Neuronal stem cell (in vitro differentiated cells): ENCODE measurements at regions not wholly inside any gene's neighbourhood (a gene's known extent, or its start where the extent isn't known, plus 50 kb on each side); places are given as distances from the start of the nearest gene placed in this dataset.

Source experiments
- DNase-seq: peaks from one replicate; pipeline ENCODE4 v3.0.0-alpha.2; 2013; ENCODE audit warnings: low spot score
- H2AFZ ChIP-seq: one replicate; pipeline ENCODE4 v1.6.1; 2013; ENCODE audit warnings: mild to moderate bottlenecking, low read length, inconsistent platforms
- H2AK5ac ChIP-seq: 2 replicates; pipeline ENCODE4 v1.6.1; 2013; ENCODE audit warnings: low read depth, mild to moderate bottlenecking, inconsistent platforms, low read length, moderate library complexity, mixed read lengths
- H2BK120ac ChIP-seq: 2 replicates; pipeline ENCODE4 v1.6.1; 2013; ENCODE audit warnings: low read depth, mild to moderate bottlenecking, inconsistent platforms, low read length, moderate library complexity, mixed read lengths
- H2BK12ac ChIP-seq: one replicate; pipeline ENCODE4 v1.6.1; 2013; ENCODE audit warnings: low read length, inconsistent platforms
- H2BK15ac ChIP-seq: 2 replicates; pipeline ENCODE4 v1.6.1; 2013; ENCODE audit warnings: mild to moderate bottlenecking, low read length, inconsistent platforms, mixed read lengths
- H2BK5ac ChIP-seq: one replicate; pipeline ENCODE4 v1.6.1; 2013; ENCODE audit warnings: inconsistent platforms, mild to moderate bottlenecking, low read length, moderate library complexity
- H3K14ac ChIP-seq: one replicate; pipeline ENCODE4 v1.6.1; 2013; ENCODE audit warnings: low read length, inconsistent platforms
- H3K18ac ChIP-seq: 2 replicates; pipeline ENCODE4 v1.6.1; 2013; ENCODE audit warnings: low read length, inconsistent platforms
- H3K23ac ChIP-seq: 2 replicates; pipeline ENCODE4 v1.6.1; 2013; ENCODE audit warnings: low read depth, mild to moderate bottlenecking, mixed read lengths, low read length, inconsistent platforms; ENCODE audit not compliant: poor library complexity
- H3K27ac ChIP-seq: replicated peaks from 3 replicates; pipeline ENCODE4 v1.5.1; 2013; ENCODE audit warnings: low read length, inconsistent platforms
- H3K27me3 ChIP-seq, 3 experiments: 2 replicates each; pipeline ENCODE4 v1.6.1; 2013; ENCODE audit warnings: low read length in 3 of 3, mild to moderate bottlenecking in 2 of 3, inconsistent platforms in 1 of 3, low read depth in 1 of 3, mixed read lengths in 1 of 3, moderate library complexity in 1 of 3; ENCODE audit not compliant: control insufficient read depth in 3 of 3, insufficient read depth in 3 of 3
- H3K36me3 ChIP-seq, 2 donors: replicated peaks in 1 of 2; 2 replicates each; pipeline ENCODE4 v1.6.1; 2013; ENCODE audit warnings: low read length in 2 of 2; ENCODE audit not compliant: control insufficient read depth in 2 of 2, insufficient read depth in 2 of 2
- H3K4ac ChIP-seq: 2 replicates; pipeline ENCODE4 v1.6.1; 2013; ENCODE audit warnings: inconsistent platforms, mild to moderate bottlenecking, low read length, moderate library complexity
- H3K4me1 ChIP-seq, 2 donors: 1 replicate in 1 of 2; 2 replicates in 1 of 2; pipeline ENCODE4 v1.6.1; 2013; ENCODE audit warnings: low read length in 2 of 2, low read depth in 1 of 2; ENCODE audit not compliant: control insufficient read depth in 2 of 2, insufficient read depth in 1 of 2
- H3K4me2 ChIP-seq: one replicate; pipeline ENCODE4 v1.6.1; 2013; ENCODE audit warnings: mild to moderate bottlenecking, low read length, inconsistent platforms; ENCODE audit not compliant: insufficient read depth, poor library complexity, severe bottlenecking
- H3K4me3 ChIP-seq, 2 donors: 2 replicates each; pipeline ENCODE4 v1.5.1; 2013; ENCODE audit warnings: low read length in 2 of 2, mild to moderate bottlenecking in 2 of 2, inconsistent platforms in 1 of 2, moderate library complexity in 1 of 2
- H3K79me1 ChIP-seq: one replicate; pipeline ENCODE4 v1.6.1; 2013; ENCODE audit warnings: low read depth, mild to moderate bottlenecking, inconsistent platforms, low read length, moderate library complexity
- H3K9ac ChIP-seq: one replicate; pipeline ENCODE4 v1.6.1; 2013; ENCODE audit warnings: mild to moderate bottlenecking, low read depth, low read length, inconsistent platforms; ENCODE audit not compliant: poor library complexity
- H3K9me3 ChIP-seq, 2 donors: replicated peaks in 1 of 2; 2 replicates each; pipeline versions ENCODE3 to v1.6.1; 2013; ENCODE audit warnings: low read length in 2 of 2, mild to moderate bottlenecking in 2 of 2, inconsistent platforms in 1 of 2, low read depth in 1 of 2, mixed read lengths in 1 of 2, moderate library complexity in 1 of 2; ENCODE audit not compliant: control insufficient read depth in 2 of 2, insufficient read depth in 1 of 2
- H4K8ac ChIP-seq: one replicate; pipeline ENCODE4 v1.6.1; 2013; ENCODE audit warnings: low read depth, mild to moderate bottlenecking, inconsistent platforms, low read length, moderate library complexity
- H4K91ac ChIP-seq: one replicate; pipeline ENCODE4 v1.6.1; 2013; ENCODE audit warnings: low read length, low read depth, mild to moderate bottlenecking, inconsistent platforms; ENCODE audit not compliant: poor library complexity
- WGBS, 2 donors: extraction: QIAGEN DNeasy Blood & Tissue Kit; methylation state at CpG; one replicate each; pipeline ENCODE4 v1.1.7; 2013; ENCODE audit warnings: missing lambda C conversion rate in 2 of 2, mixed read lengths in 1 of 2; ENCODE audit not compliant: insufficient read length in 2 of 2, insufficient replicate concordance in 1 of 2; ENCODE audit errors: extremely low coverage in 2 of 2; 5-methylcytosine and 5-hydroxymethylcytosine counted together

GRCh38 chr5:168226012-168226411 is 65.4 kb upstream of the WWC1 start:
- Histone ChIP-seq H3K36me3 (peaks cover 0 to 8% of the 10 kb centered on the region in 2 donors), H3K79me1 (no peaks in the 10 kb centered on the region), H3K14ac (no peak overlapping the region), H2BK120ac (no peak overlapping the region), H3K9me3 (no peaks in the 10 kb centered on the region), H3K18ac (no peak overlapping the region), H3K4me2 (no peak overlapping the region), H3K4me1 (peaks cover 0 to 3% of the 10 kb centered on the region in 2 donors), H3K27ac (no peak overlapping the region), H2BK5ac (no peak overlapping the region), H3K4me3 (no peak overlapping the region), H3K4ac (no peak overlapping the region), H4K8ac (no peak overlapping the region), H2BK12ac (no peak overlapping the region), H3K27me3 (no peaks in the 10 kb centered on the region), H2AFZ (no peak overlapping the region), H2AK5ac (no peak overlapping the region), H2BK15ac (no peak overlapping the region), H3K23ac (no peak overlapping the region), H3K9ac (no peak overlapping the region), H4K91ac (no peak overlapping the region)
- WGBS, 2 donors = no CpG with 5 or more reads among the region's 10 CpGs
- DNase-seq = no peak

- no peak overlapping the region for H2BK5ac ChIP-seq
- H3K27me3 ChIP-seq = no peaks in the 10 kb centered on the region
- H3K4me3 ChIP-seq = no peak overlapping the region
- WGBS, 2 donors = no CpG with 5 or more reads among the region's 8 CpGs
- H3K14ac ChIP-seq = no peak overlapping the region
- H2BK12ac ChIP-seq = no peak overlapping the region
- no peak overlapping the region for H3K23ac ChIP-seq
- no peak overlapping the region for H2AFZ ChIP-seq
- DNase-seq = no peak
- no peaks in the 10 kb centered on the region for H3K79me1 ChIP-seq
- H3K4me2 ChIP-seq = no peak overlapping the region
- no peak overlapping the region for H4K8ac ChIP-seq
- H3K18ac ChIP-seq = no peak overlapping the region
- no peak overlapping the region for H2BK120ac ChIP-seq
- H4K91ac ChIP-seq = no peak overlapping the region
- H3K4me1 ChIP-seq = peaks cover 0 to 3% of the 10 kb centered on the region in 2 donors
- no peaks in the 10 kb centered on the region for H3K9me3 ChIP-seq
- no peak overlapping the region for H2BK15ac ChIP-seq
- peaks cover 0 to 8% of the 10 kb centered on the region in 2 donors for H3K36me3 ChIP-seq
- no peak overlapping the region for H3K9ac ChIP-seq
- H3K4ac ChIP-seq = no peak overlapping the region
- H3K27ac ChIP-seq = no peak overlapping the region
- no peak overlapping the region for H2AK5ac ChIP-seq
These were observed 64.4 kb upstream of the WWC1 start for GRCh38 chr5:168227001-168227400.

GRCh38 chr5:168227973-168228615 is 63.4 kb upstream of the WWC1 start:
- Histone ChIP-seq H3K4me2 (no peak overlapping the region), H3K4me1 (peaks cover 0 to 3% of the 10 kb centered on the region in 2 donors), H3K4me3 (no peak overlapping the region), H2AK5ac (no peak overlapping the region), H3K27ac (no peak overlapping the region), H2BK120ac (no peak overlapping the region), H4K91ac (no peak overlapping the region), H3K27me3 (no peaks in the 10 kb centered on the region), H3K9ac (no peak overlapping the region), H3K4ac (no peak overlapping the region), H3K79me1 (no peaks in the 10 kb centered on the region), H2BK15ac (no peak overlapping the region), H3K36me3 (peaks cover 0 to 8% of the 10 kb centered on the region in 2 donors), H2AFZ (no peak overlapping the region), H4K8ac (no peak overlapping the region), H3K18ac (no peak overlapping the region), H2BK12ac (no peak overlapping the region), H2BK5ac (no peak overlapping the region), H3K23ac (no peak overlapping the region), H3K14ac (no peak overlapping the region), H3K9me3 (no peaks in the 10 kb centered on the region)
- WGBS, 2 donors = no CpG with 5 or more reads among the region's 9 CpGs
- DNase-seq = no peak

GRCh38 chr5:168228668-168229067 is 62.8 kb upstream of the WWC1 start:
- Histone ChIP-seq H3K4ac (no peak overlapping the region), H3K18ac (no peak overlapping the region), H2BK120ac (no peak overlapping the region), H3K9ac (no peak overlapping the region), H3K79me1 (no peaks in the 10 kb centered on the region), H3K14ac (no peak overlapping the region), H3K4me1 (peaks cover 0 to 3% of the 10 kb centered on the region in 2 donors), H3K9me3 (no peaks in the 10 kb centered on the region), H2BK15ac (no peak overlapping the region), H3K27me3 (no peaks in the 10 kb centered on the region), H4K91ac (no peak overlapping the region), H3K36me3 (peaks cover 0 to 8% of the 10 kb centered on the region in 2 donors), H3K4me2 (no peak overlapping the region), H3K27ac (no peak overlapping the region), H3K23ac (no peak overlapping the region), H2BK5ac (no peak overlapping the region), H3K4me3 (no peak overlapping the region), H4K8ac (no peak overlapping the region), H2BK12ac (no peak overlapping the region), H2AFZ (no peak overlapping the region), H2AK5ac (no peak overlapping the region)
- no CpG with 5 or more reads among the region's 3 CpGs for WGBS, 2 donors
- DNase-seq = no peak
